ENCODE measurements at regions not wholly inside any gene's neighbourhood (a gene's known extent, or its start where the extent isn't known, plus 50 kb on each side); places are given as distances from the start of the nearest gene placed in this dataset.

- no peak for TF ChIP-seq CTCF (IDR thresholded peaks at IDR 0.05)
- no peak for TF ChIP-seq EP300 (IDR thresholded peaks at IDR 0.05)
These were observed 113.5 kb downstream of the FEM1C start for GRCh38 chr5:115431116-115431515.
